ENCODE measurements at regions not wholly inside any gene's neighbourhood (a gene's known extent, or its start where the extent isn't known, plus 50 kb on each side); places are given as distances from the start of the nearest gene placed in this dataset.
A peak's percentile ranks its signal among the peaks of the same experiment; 100 is the strongest.

- DNase-seq (ENCODE audit: extremely low read depth in 1 of 11, low read depth in 9 of 11, low spot score in 4 of 11), result no peak
These were observed 691.1 kb upstream of the DDX18 start for GRCh38 chr2:117123362-117123761.

GRCh38 chr2:117126656-117127055 is 687.8 kb upstream of the DDX18 start:
- DNase-seq (ENCODE audit: extremely low read depth in 1 of 11, low read depth in 9 of 11, low spot score in 4 of 11), result no peak

- peak in 3 of 11 donors; percentile 7 to 12 (median 8) for DNase-seq (ENCODE audit: extremely low read depth in 1 of 11, low read depth in 9 of 11, low spot score in 4 of 11)
These were observed 686.8 kb upstream of the DDX18 start for GRCh38 chr2:117127680-117128079.

GRCh38 chr2:117128461-117128860 is 686.0 kb upstream of the DDX18 start:
- DNase-seq (ENCODE audit: extremely low read depth in 1 of 11, low read depth in 9 of 11, low spot score in 4 of 11), result no peak

- no peak for DNase-seq (ENCODE audit: extremely low read depth in 1 of 11, low read depth in 9 of 11, low spot score in 4 of 11)
These were observed 677.1 kb upstream of the DDX18 start for GRCh38 chr2:117137371-117137770.

- no peak for DNase-seq (ENCODE audit: extremely low read depth in 1 of 11, low read depth in 9 of 11, low spot score in 4 of 11)
These were observed 645.3 kb upstream of the DDX18 start for GRCh38 chr2:117169036-117169765.

- DNase-seq (ENCODE audit: extremely low read depth in 1 of 11, low read depth in 9 of 11, low spot score in 4 of 11), result no peak
These were observed 643.6 kb upstream of the DDX18 start for GRCh38 chr2:117170897-117171296.

- no peak for DNase-seq (ENCODE audit: extremely low read depth in 1 of 11, low read depth in 9 of 11, low spot score in 4 of 11)
These were observed 635.1 kb upstream of the DDX18 start for GRCh38 chr2:117179405-117179804.

- DNase-seq (ENCODE audit: extremely low read depth in 1 of 11, low read depth in 9 of 11, low spot score in 4 of 11), result no peak
These were observed 623.5 kb upstream of the DDX18 start for GRCh38 chr2:117190856-117191559.

GRCh38 chr2:117195381-117195780 is 619.1 kb upstream of the DDX18 start:
- DNase-seq (ENCODE audit: extremely low read depth in 1 of 11, low read depth in 9 of 11, low spot score in 4 of 11), result no peak

GRCh38 chr2:117199511-117199910 is 615.0 kb upstream of the DDX18 start:
- no peak for DNase-seq (ENCODE audit: extremely low read depth in 1 of 11, low read depth in 9 of 11, low spot score in 4 of 11)

- DNase-seq (ENCODE audit: extremely low read depth in 1 of 11, low read depth in 9 of 11, low spot score in 4 of 11), result no peak
These were observed 601.9 kb upstream of the DDX18 start for GRCh38 chr2:117212562-117212961.

GRCh38 chr2:117217145-117217544 is 597.3 kb upstream of the DDX18 start:
- DNase-seq (ENCODE audit: extremely low read depth in 1 of 11, low read depth in 9 of 11, low spot score in 4 of 11), result no peak

- no peak for DNase-seq (ENCODE audit: extremely low read depth in 1 of 11, low read depth in 9 of 11, low spot score in 4 of 11)
These were observed 591.7 kb upstream of the DDX18 start for GRCh38 chr2:117222809-117223208.

- no peak for DNase-seq (ENCODE audit: extremely low read depth in 1 of 11, low read depth in 9 of 11, low spot score in 4 of 11)
These were observed 582.2 kb upstream of the DDX18 start for GRCh38 chr2:117232305-117232704.

GRCh38 chr2:117257362-117257761 is 557.1 kb upstream of the DDX18 start:
- no peak for DNase-seq (ENCODE audit: extremely low read depth in 1 of 11, low read depth in 9 of 11, low spot score in 4 of 11)

- no peak for DNase-seq (ENCODE audit: extremely low read depth in 1 of 11, low read depth in 9 of 11, low spot score in 4 of 11)
These were observed 544.9 kb upstream of the DDX18 start for GRCh38 chr2:117269574-117269973.

GRCh38 chr2:117271631-117272030 is 542.9 kb upstream of the DDX18 start:
- no peak for DNase-seq (ENCODE audit: extremely low read depth in 1 of 11, low read depth in 9 of 11, low spot score in 4 of 11)

GRCh38 chr2:117273009-117273671 is 541.4 kb upstream of the DDX18 start:
- DNase-seq (ENCODE audit: extremely low read depth in 1 of 11, low read depth in 9 of 11, low spot score in 4 of 11), result peak in 3 of 11 donors; percentile 4 to 8 (median 5)

- no peak for DNase-seq (ENCODE audit: extremely low read depth in 1 of 11, low read depth in 9 of 11, low spot score in 4 of 11)
These were observed 521.5 kb upstream of the DDX18 start for GRCh38 chr2:117293012-117293411.
